Fibroblast of upper back skin (primary cell): ENCODE measurements at regions not wholly inside any gene's neighbourhood (a gene's known extent, or its start where the extent isn't known, plus 50 kb on each side); places are given as distances from the start of the nearest gene placed in this dataset.
"Not testable (repeated sequence)": the region's sequence is repeated elsewhere in the genome, so short reads cannot be mapped to it uniquely, and the experiment has no call there.

Experiments used
- DNase-seq: peaks from one replicate; pipeline ENCODE4 v3.0.0-alpha.2; 2013

GRCh38 chr16:46387720-46388119 is 233.5 kb downstream of the SHCBP1 start:
- not testable (repeated sequence) for DNase-seq

GRCh38 chr16:46386805-46387620 is 234.2 kb downstream of the SHCBP1 start:
- not testable (repeated sequence) for DNase-seq

- DNase-seq, result not testable (repeated sequence)
These were observed 234.9 kb downstream of the SHCBP1 start for GRCh38 chr16:46386110-46386771.

- peak; percentile 27 for DNase-seq
These were observed 236.7 kb downstream of the SHCBP1 start for GRCh38 chr16:46384285-46385061.

- DNase-seq, result not testable (repeated sequence)
These were observed 237.6 kb downstream of the SHCBP1 start for GRCh38 chr16:46383581-46383980.

GRCh38 chr16:46382791-46383541 is 238.2 kb downstream of the SHCBP1 start:
- not testable (repeated sequence) for DNase-seq

GRCh38 chr16:46382079-46382478 is 239.1 kb downstream of the SHCBP1 start:
- not testable (repeated sequence) for DNase-seq

- DNase-seq, result not testable (repeated sequence)
These were observed 239.8 kb downstream of the SHCBP1 start for GRCh38 chr16:46381344-46381743.
